Left ventricle myocardium inferior (tissue), 1 donor: ENCODE measurements at regions not wholly inside any gene's neighbourhood (a gene's known extent, or its start where the extent isn't known, plus 50 kb on each side); places are given as distances from the start of the nearest gene placed in this dataset.

Experiments used
- DNase-seq: peaks from one replicate; pipeline ENCODE4 v3.0.0-alpha.2; 2020
- H3K27ac ChIP-seq: fragments of 200-600 bp; replicated peaks from 2 replicates; pipeline ENCODE4 v1.8.0; 2021
- H3K27me3 ChIP-seq: fragments of 200-600 bp; 2 replicates; pipeline ENCODE4 v1.8.0; 2021; ENCODE audit warnings: low read depth
- H3K36me3 ChIP-seq: fragments of 200-600 bp; 2 replicates; pipeline ENCODE4 v1.8.0; 2021
- H3K4me1 ChIP-seq: fragments of 200-600 bp; 2 replicates; pipeline ENCODE4 v1.8.0; 2021
- H3K4me3 ChIP-seq: fragments of 200-600 bp; 2 replicates; pipeline ENCODE4 v1.8.0; 2021; ENCODE audit warnings: mild to moderate bottlenecking, moderate library complexity
- H3K9me3 ChIP-seq: fragments of 200-600 bp; replicated peaks from 2 replicates; pipeline ENCODE4 v1.8.0; 2021
- CTCF ChIP-seq: fragments of 200-600 bp; IDR thresholded peaks from 2 replicates; pipeline ENCODE4 v1.8.0; 2021; ENCODE audit warnings: antibody characterized with exemption, mild to moderate bottlenecking, borderline replicate concordance
- intact Hi-C: fragments of 100-400 bp; cut with micrococcal nuclease; formaldehyde crosslinking; loops from one replicate; pipeline ENCODE4 v1.11.0; 2022
- donor health status: DM: no; HTN: yes; CAD: no; lungs with severe emphysema.

- Histone ChIP-seq H3K9me3 (peaks cover 3% of the 10 kb centered on the region), H3K4me1 (no peaks in the 10 kb centered on the region), H3K27ac (no peak overlapping the region), H3K4me3 (no peak overlapping the region), H3K27me3 (no peaks in the 10 kb centered on the region), H3K36me3 (no peaks in the 10 kb centered on the region)
- DNase-seq, result no peak
- no peak for TF ChIP-seq CTCF
- intact Hi-C loops, result no loop called here
Observed at GRCh38 chr14:27389402-27389801, 791.6 kb upstream of the NOVA1 start.

DNA sequence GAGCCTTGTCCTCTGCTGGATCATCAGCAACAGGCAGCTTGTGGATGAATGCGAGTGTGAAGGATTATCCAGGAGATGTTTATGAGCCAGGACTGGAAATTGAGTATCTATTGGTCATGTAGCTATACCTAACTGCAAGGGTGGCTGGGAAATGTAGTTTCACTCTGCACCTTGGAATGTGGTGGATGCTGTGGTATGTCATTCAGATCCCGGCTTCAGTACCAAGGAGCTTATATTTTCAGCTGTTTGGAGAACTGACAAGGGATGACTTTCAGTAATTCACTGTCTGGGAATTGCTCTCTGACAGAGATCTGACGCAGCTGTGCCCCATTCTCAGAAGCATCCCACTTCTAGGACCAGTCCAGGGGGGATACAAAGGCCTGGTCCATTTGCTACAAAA is 792.3 kb upstream of the NOVA1 start:
- H3K27me3 ChIP-seq, result no peaks in the 10 kb centered on the region
- no peak for DNase-seq
- no peak overlapping the region for H3K4me3 ChIP-seq
- H3K27ac ChIP-seq, result no peak overlapping the region
- H3K4me1 ChIP-seq, result no peaks in the 10 kb centered on the region
- TF ChIP-seq CTCF, result no peak
- intact Hi-C loops, result no loop called here
- H3K36me3 ChIP-seq, result no peaks in the 10 kb centered on the region
- H3K9me3 ChIP-seq, result peaks cover 3% of the 10 kb centered on the region

GRCh38 chr14:27391331-27391730 is 793.5 kb upstream of the NOVA1 start:
- TF ChIP-seq CTCF, result no peak
- H3K9me3 ChIP-seq, result peaks cover 3% of the 10 kb centered on the region
- no peak overlapping the region for H3K4me3 ChIP-seq
- H3K27me3 ChIP-seq, result no peaks in the 10 kb centered on the region
- intact Hi-C loops, result no loop called here
- no peaks in the 10 kb centered on the region for H3K4me1 ChIP-seq
- DNase-seq, result no peak
- no peak overlapping the region for H3K27ac ChIP-seq
- H3K36me3 ChIP-seq, result no peaks in the 10 kb centered on the region

DNA sequence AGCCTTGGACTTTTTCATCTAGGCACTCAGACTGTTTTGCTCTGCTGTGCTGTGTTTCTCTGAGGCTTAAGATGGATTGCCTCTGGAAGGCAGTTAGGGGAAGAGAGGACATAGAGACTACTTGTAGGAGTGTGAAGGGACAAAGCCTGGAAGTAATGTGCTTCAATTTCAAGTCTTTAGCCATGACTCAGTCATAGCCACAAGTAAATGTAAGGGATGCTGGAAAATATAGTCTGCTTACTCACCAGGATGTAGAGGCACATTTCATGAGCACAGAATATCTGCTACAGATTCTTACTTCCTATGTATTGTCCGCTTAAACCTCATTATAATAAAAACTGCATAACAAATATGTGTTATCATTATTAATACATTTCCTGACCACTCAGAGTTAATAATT is 794.3 kb upstream of the NOVA1 start:
- DNase-seq, result no peak
- Histone ChIP-seq H3K9me3 (peaks cover 3% of the 10 kb centered on the region), H3K36me3 (no peaks in the 10 kb centered on the region), H3K27me3 (no peaks in the 10 kb centered on the region), H3K27ac (no peak overlapping the region), H3K4me1 (no peaks in the 10 kb centered on the region), H3K4me3 (no peak overlapping the region)
- no peak for TF ChIP-seq CTCF
- intact Hi-C loops, result no loop called here

- intact Hi-C loops, result no loop called here
- Histone ChIP-seq H3K4me1 (no peaks in the 10 kb centered on the region), H3K4me3 (no peak overlapping the region), H3K36me3 (no peaks in the 10 kb centered on the region), H3K27me3 (no peaks in the 10 kb centered on the region), H3K27ac (no peak overlapping the region), H3K9me3 (no peaks in the 10 kb centered on the region)
- no peak for TF ChIP-seq CTCF
- no peak for DNase-seq
Observed at GRCh38 chr14:27409944-27410343, 812.1 kb upstream of the NOVA1 start.

GRCh38 chr14:27410981-27411380 is 813.1 kb upstream of the NOVA1 start:
- TF ChIP-seq CTCF, result no peak
- no peaks in the 10 kb centered on the region for H3K9me3 ChIP-seq
- no peaks in the 10 kb centered on the region for H3K4me1 ChIP-seq
- H3K27ac ChIP-seq, result no peak overlapping the region
- H3K36me3 ChIP-seq, result no peaks in the 10 kb centered on the region
- no peaks in the 10 kb centered on the region for H3K27me3 ChIP-seq
- intact Hi-C loops, result no loop called here
- no peak overlapping the region for H3K4me3 ChIP-seq
- no peak for DNase-seq
